HG03139 (cell line): ENCODE measurements at regions not wholly inside any gene's neighbourhood (a gene's known extent, or its start where the extent isn't known, plus 50 kb on each side); places are given as distances from the start of the nearest gene placed in this dataset.
A peak's percentile ranks its signal among the peaks of the same experiment; 100 is the strongest.

Experiments used
- ATAC-seq: cut with Tn5 transposase; IDR thresholded peaks from one replicate; pipeline ENCODE4 v1.9.1; 2021; ENCODE audit not compliant: unreplicated experiment

- ATAC-seq, result no peak
Measured at GRCh38 chr1:172753964-172754363, 95.1 kb downstream of the FASLG start.

- ATAC-seq, result no peak
Measured at GRCh38 chr1:172754609-172755008, 95.7 kb downstream of the FASLG start.

- no peak for ATAC-seq
Measured at GRCh38 chr1:172755099-172755498, 96.2 kb downstream of the FASLG start.

- ATAC-seq, result no peak
Measured at GRCh38 chr1:172756024-172756423, 97.1 kb downstream of the FASLG start.

GRCh38 chr1:172758259-172758658, 99.4 kb downstream of the FASLG start:
- no peak for ATAC-seq

- ATAC-seq, result no peak
Measured at GRCh38 chr1:172760121-172760520, 101.2 kb downstream of the FASLG start.

GRCh38 chr1:172761581-172762486, 102.9 kb downstream of the FASLG start:
- no peak for ATAC-seq

- no peak for ATAC-seq
Measured at GRCh38 chr1:172763057-172763456, 104.2 kb downstream of the FASLG start.

- ATAC-seq, result no peak
Measured at GRCh38 chr1:172764378-172764777, 105.5 kb downstream of the FASLG start.

- no peak for ATAC-seq
Measured at GRCh38 chr1:172766462-172766861, 107.6 kb downstream of the FASLG start.

- no peak for ATAC-seq
Measured at GRCh38 chr1:172770071-172770470, 111.2 kb downstream of the FASLG start.

- ATAC-seq, result no peak
Measured at GRCh38 chr1:172774561-172774960, 115.7 kb downstream of the FASLG start.

- no peak for ATAC-seq
Measured at GRCh38 chr1:172775606-172776005, 116.7 kb downstream of the FASLG start.

GRCh38 chr1:172776071-172776470, 117.2 kb downstream of the FASLG start:
- no peak for ATAC-seq

GRCh38 chr1:172777767-172778166, 118.9 kb downstream of the FASLG start:
- ATAC-seq, result no peak

GRCh38 chr1:172778456-172779455, 119.9 kb downstream of the FASLG start:
- ATAC-seq, result peak; percentile 69

GRCh38 chr1:172779491-172779890, 120.6 kb downstream of the FASLG start:
- ATAC-seq, result no peak

GRCh38 chr1:172781513-172782140, 122.7 kb downstream of the FASLG start:
- ATAC-seq, result no peak

- ATAC-seq, result no peak
Measured at GRCh38 chr1:172789840-172790239, 130.9 kb downstream of the FASLG start.

- no peak for ATAC-seq
Measured at GRCh38 chr1:172790245-172790644, 131.3 kb downstream of the FASLG start.

- ATAC-seq, result no peak
Measured at GRCh38 chr1:172793823-172794222, 134.9 kb downstream of the FASLG start.
